Fibroblast of pulmonary artery (primary cell): ENCODE measurements at regions not wholly inside any gene's neighbourhood (a gene's known extent, or its start where the extent isn't known, plus 50 kb on each side); places are given as distances from the start of the nearest gene placed in this dataset.
A peak's percentile ranks its signal among the peaks of the same experiment; 100 is the strongest.

Experiments
- DNase-seq: peaks from one replicate; pipeline ENCODE4 v3.0.0-alpha.2; 2010; ENCODE audit warnings: low read depth
- H3K4me3 ChIP-seq: replicated peaks from 2 replicates; pipeline ENCODE4 v1.5.1; 2011; ENCODE audit warnings: low read depth, mild to moderate bottlenecking, control low read depth, low read length, moderate library complexity
- CTCF ChIP-seq: IDR thresholded peaks from 2 replicates; pipeline ENCODE4 v1.5.1; 2011; ENCODE audit warnings: mild to moderate bottlenecking, control low read depth, low read length, inconsistent platforms; ENCODE audit errors: missing control alignments

GRCh38 chr11:69957849-69958248, 120.3 kb upstream of the ANO1 start:
- no peak for TF ChIP-seq CTCF
- H3K4me3 ChIP-seq = no peak overlapping the region
- no peak for DNase-seq

GRCh38 chr11:69958308-69958707, 119.8 kb upstream of the ANO1 start:
- no peak for TF ChIP-seq CTCF
- no peak overlapping the region for H3K4me3 ChIP-seq
- peak; percentile 51 for DNase-seq

GRCh38 chr11:69959461-69959860, 118.7 kb upstream of the ANO1 start:
- no peak for DNase-seq
- TF ChIP-seq CTCF = no peak
- no peak overlapping the region for H3K4me3 ChIP-seq

- H3K4me3 ChIP-seq = no peak overlapping the region
- no peak for DNase-seq
- no peak for TF ChIP-seq CTCF
These were observed 116.4 kb upstream of the ANO1 start for GRCh38 chr11:69961738-69962137.

- no peak for TF ChIP-seq CTCF
- H3K4me3 ChIP-seq = no peak overlapping the region
- DNase-seq = no peak
These were observed 116.0 kb upstream of the ANO1 start for GRCh38 chr11:69962152-69962551.

- no peak for DNase-seq
- no peak overlapping the region for H3K4me3 ChIP-seq
- no peak for TF ChIP-seq CTCF
These were observed 114.4 kb upstream of the ANO1 start for GRCh38 chr11:69963533-69964246.

- H3K4me3 ChIP-seq = no peak overlapping the region
- no peak for TF ChIP-seq CTCF
- no peak for DNase-seq
These were observed 113.9 kb upstream of the ANO1 start for GRCh38 chr11:69964247-69964643.
